OCI-LY7 (cell line): ENCODE measurements at regions not wholly inside any gene's neighbourhood (a gene's known extent, or its start where the extent isn't known, plus 50 kb on each side); places are given as distances from the start of the nearest gene placed in this dataset.
"Not testable (repeated sequence)": the region's sequence is repeated elsewhere in the genome, so short reads cannot be mapped to it uniquely, and the experiment has no call there.

ENCODE experiments used
- BruUV-seq: library from RNA; stranded (reverse); fragments of 400-500 nt; replicated peaks from 2 replicates; lab custom pipeline; 2021; lab: Mats Ljungman, UMichigan
- CTCF ChIA-PET: fragments of 300-600 bp; sonication (Branson Sonifier 250); formaldehyde crosslinking; loops from one replicate; lab custom pipeline; 2022; ENCODE audit warnings: antibody characterized with exemption; ENCODE audit not compliant: unreplicated experiment; lab: Charles Lee
- POLR2A ChIA-PET: fragments of 300-600 bp; sonication (Branson Sonifier 250); formaldehyde crosslinking; loops from one replicate; lab custom pipeline; 2022; ENCODE audit warnings: antibody characterized with exemption; lab: Charles Lee
- DNase-seq: peaks from one replicate; pipeline ENCODE4 v3.0.0-alpha.2; 2015; ENCODE audit warnings: low spot score
- H2AFZ ChIP-seq: fragments of 200-600 bp; sonication (generic), shearing (Covaris generic); 2 replicates; pipeline ENCODE4 v1.6.1; 2014; ENCODE audit warnings: mild to moderate bottlenecking, antibody characterized with exemption, low read length, moderate library complexity
- H3K27ac ChIP-seq: fragments of 200-600 bp; sonication (generic); 2 replicates; pipeline ENCODE4 v1.5.1; 2014; ENCODE audit warnings: mixed run types, low read depth, mild to moderate bottlenecking, moderate library complexity, low read length, inconsistent platforms; ENCODE audit not compliant: poor library complexity, severe bottlenecking
- H3K36me3 ChIP-seq: fragments of 200-600 bp; sonication (generic); 2 replicates; pipeline ENCODE4 v1.6.1; 2014; ENCODE audit warnings: mild to moderate bottlenecking, antibody characterized with exemption, low read length, moderate library complexity, mixed read lengths; ENCODE audit not compliant: insufficient read depth
- H3K4me1 ChIP-seq: fragments of 200-600 bp; sonication (generic); 2 replicates; pipeline ENCODE4 v1.5.1; 2014; ENCODE audit warnings: mild to moderate bottlenecking, low read length; ENCODE audit not compliant: insufficient read depth, poor library complexity, severe bottlenecking
- H3K4me2 ChIP-seq: fragments of 200-600 bp; sonication (generic); 2 replicates; pipeline ENCODE4 v1.6.1; 2014; ENCODE audit warnings: mild to moderate bottlenecking, low read length
- H3K4me3 ChIP-seq: fragments of 200-600 bp; sonication (generic); 2 replicates; pipeline ENCODE4 v1.5.1; 2014; ENCODE audit warnings: mild to moderate bottlenecking, low read depth, low read length; ENCODE audit not compliant: poor library complexity, severe bottlenecking
- H3K79me2 ChIP-seq: fragments of 200-600 bp; sonication (generic); 2 replicates; pipeline ENCODE4 v1.6.1; 2016; ENCODE audit warnings: low read depth, mild to moderate bottlenecking, low read length, moderate library complexity, mixed read lengths; ENCODE audit not compliant: insufficient read depth
- H3K9me2 ChIP-seq: fragments of 200-600 bp; sonication (generic); 2 replicates; pipeline ENCODE4 v1.6.1; 2016; ENCODE audit warnings: mild to moderate bottlenecking, low read length, mixed read lengths; ENCODE audit not compliant: insufficient read depth
- H3K9me3 ChIP-seq: fragments of 200-600 bp; sonication (generic); 2 replicates; pipeline ENCODE4 v1.6.1; 2014; ENCODE audit warnings: mild to moderate bottlenecking, mixed run types, low read length, mixed read lengths
- H4K20me1 ChIP-seq: fragments of 200-600 bp; sonication (generic); 2 replicates; pipeline ENCODE4 v1.6.1; 2014; ENCODE audit warnings: mild to moderate bottlenecking, antibody characterized with exemption, low read length, moderate library complexity, mixed read lengths; ENCODE audit not compliant: insufficient read depth
- CTCF ChIP-seq: fragments of 200-600 bp; sonication (generic); conservative IDR thresholded peaks from 2 replicates; pipeline ENCODE4 v1.5.1; 2014; ENCODE audit warnings: mild to moderate bottlenecking, antibody characterized with exemption, low read length, moderate library complexity, mixed read lengths
- EZH2phosphoT487 ChIP-seq: fragments of 200-600 bp; sonication (generic); IDR thresholded peaks from 2 replicates; pipeline ENCODE4 v1.6.1; 2018; ENCODE audit warnings: low read depth, borderline replicate concordance, mild to moderate bottlenecking, mixed run types, antibody characterized with exemption, low read length, moderate library complexity, mixed read lengths
- intact Hi-C: fragments of 100-400 bp; cut with micrococcal nuclease; formaldehyde crosslinking; loops from one replicate; pipeline ENCODE4 v1.10.0; 2022; ENCODE audit not compliant: unreplicated experiment

- Histone ChIP-seq H3K4me2 (no peak overlapping the region), H4K20me1 (no peaks in the 10 kb centered on the region), H3K27ac (no peak overlapping the region), H2AFZ (no peak overlapping the region), H3K9me2 (no peaks in the 10 kb centered on the region), H3K36me3 (no peaks in the 10 kb centered on the region), H3K4me1 (no peaks in the 10 kb centered on the region), H3K9me3 (no peaks in the 10 kb centered on the region), H3K79me2 (no peaks in the 10 kb centered on the region), H3K4me3 (no peak overlapping the region)
- ChIA-PET CTCF (no interaction called here), POLR2A (no interaction called here)
- intact Hi-C loops, result no loop called here
- DNase-seq, result no peak
- BruUV-seq, result no TSS peak
- TF ChIP-seq CTCF (no peak), EZH2phosphoT487 (no peak)
Observed at GRCh38 chr4:148643851-148644250, 201.6 kb upstream of the NR3C2 start.

- Histone ChIP-seq H3K36me3 (no peaks in the 10 kb centered on the region), H4K20me1 (no peaks in the 10 kb centered on the region), H3K9me2 (no peaks in the 10 kb centered on the region), H3K27ac (no peak overlapping the region), H2AFZ (no peak overlapping the region), H3K9me3 (no peaks in the 10 kb centered on the region), H3K4me2 (no peak overlapping the region), H3K4me3 (no peak overlapping the region), H3K4me1 (no peaks in the 10 kb centered on the region), H3K79me2 (no peaks in the 10 kb centered on the region)
- CTCF ChIA-PET, result no interaction called here
- intact Hi-C loops, result no loop called here
- POLR2A ChIA-PET, result no interaction called here
- TF ChIP-seq EZH2phosphoT487 (no peak), CTCF (no peak)
- BruUV-seq, result no TSS peak
- DNase-seq, result no peak
Observed at GRCh38 chr4:148642907-148643306, 200.7 kb upstream of the NR3C2 start.

GRCh38 chr4:148638079-148638478 is 195.9 kb upstream of the NR3C2 start:
- H3K9me3 ChIP-seq, H3K9me2 ChIP-seq, intact Hi-C loops, H3K4me2 ChIP-seq, H4K20me1 ChIP-seq, H2AFZ ChIP-seq, POLR2A ChIA-PET, H3K36me3 ChIP-seq, BruUV-seq, DNase-seq, H3K4me1 ChIP-seq, H3K79me2 ChIP-seq, CTCF ChIA-PET, H3K27ac ChIP-seq, H3K4me3 ChIP-seq: not testable (repeated sequence)

GRCh38 chr4:148637453-148637852 is 195.2 kb upstream of the NR3C2 start:
- CTCF ChIA-PET, BruUV-seq, intact Hi-C loops: not testable (repeated sequence)

More at GRCh38 chr4:148637453-148637852, 195.2 kb upstream of the NR3C2 start:
- H3K27ac ChIP-seq, POLR2A ChIA-PET, H4K20me1 ChIP-seq, DNase-seq, H3K9me2 ChIP-seq, H2AFZ ChIP-seq, H3K9me3 ChIP-seq, H3K79me2 ChIP-seq, H3K36me3 ChIP-seq, H3K4me2 ChIP-seq, H3K4me3 ChIP-seq, H3K4me1 ChIP-seq: not testable (repeated sequence)
